HCT116 (cell line): ENCODE measurements at regions not wholly inside any gene's neighbourhood (a gene's known extent, or its start where the extent isn't known, plus 50 kb on each side); places are given as distances from the start of the nearest gene placed in this dataset.

ENCODE experiments used
- ATAC-seq: fragments of 200-7000 bp; cut with Tn5 transposase; 2 replicates; pipeline ENCODE4 v1.9.1; 2020; ENCODE audit warnings: mild to moderate bottlenecking, moderate library complexity
- BruUV-seq: library from RNA; stranded (reverse); fragments of 400-500 nt; replicated peaks from 2 replicates; lab custom pipeline; 2021; lab: Mats Ljungman, UMichigan
- CTCF ChIA-PET: fragments of 300-600 bp; sonication (Branson Sonifier 250); formaldehyde crosslinking; loops from one replicate; lab custom pipeline; 2021; ENCODE audit warnings: antibody characterized with exemption; lab: Charles Lee
- POLR2A ChIA-PET: fragments of 300-600, 350-600 bp; sonication (Branson Sonifier 250); formaldehyde crosslinking; loops from one replicate; lab custom pipeline; 2021; ENCODE audit warnings: antibody characterized with exemption; lab: Charles Lee
- RAD21 ChIA-PET, 2 experiments: fragments of 300-600 bp; sonication (Branson Sonifier 250); formaldehyde crosslinking; loops; one replicate each; lab custom pipeline; 2023; ENCODE audit warnings: low total read pairs in 2 of 2; ENCODE audit not compliant: uncharacterized antibody in 2 of 2, unreplicated experiment in 2 of 2, low non-redundant PET in 1 of 2; lab: Charles Lee
- DNase-seq: peaks from one replicate; pipeline ENCODE4 v3.0.0-alpha.2; 2010; ENCODE audit warnings: low read depth, low spot score
- H2AFZ ChIP-seq: fragments of 200-600 bp; shearing (Covaris generic), sonication (generic); 2 replicates; pipeline ENCODE4 v1.6.1; 2017; ENCODE audit warnings: low read depth, mixed run types, mixed read lengths, antibody characterized with exemption, low read length; ENCODE audit not compliant: poor library complexity, severe bottlenecking
- H3K27ac ChIP-seq: 2 replicates; pipeline ENCODE4 v1.5.1; 2012; ENCODE audit warnings: low read depth, low read length
- H3K27me3 ChIP-seq: fragments of 200-600 bp; sonication (generic); 2 replicates; pipeline ENCODE4 v1.6.1; 2016; ENCODE audit warnings: mixed run types, low read length, mixed read lengths; ENCODE audit not compliant: insufficient read depth
- H3K36me3 ChIP-seq, 2 experiments: fragments of 200-500 bp in 1 of 2; fragments of 200-600 bp in 1 of 2; sonication (Bioruptor generic) in 1 of 2; sonication (generic) in 1 of 2; 2 replicates each; pipeline versions ENCODE4 v1.5.1 to v1.6.1; 2014 to 2016; ENCODE audit warnings: low read length in 2 of 2, inconsistent platforms in 1 of 2, mixed read lengths in 1 of 2, mixed run types in 1 of 2; ENCODE audit not compliant: insufficient read depth in 2 of 2, control insufficient read depth in 1 of 2
- H3K4me1 ChIP-seq, 2 experiments: fragments of 200-600 bp in 1 of 2; sonication (generic) in 1 of 2; 2 replicates each; pipeline versions ENCODE4 v1.5.1 to v1.6.1; 2012 to 2017; ENCODE audit warnings: low read length in 2 of 2, inconsistent platforms in 1 of 2, mild to moderate bottlenecking in 1 of 2, mixed read lengths in 1 of 2, mixed run types in 1 of 2, moderate library complexity in 1 of 2; ENCODE audit not compliant: insufficient read depth in 2 of 2, control insufficient read depth in 1 of 2
- H3K4me2 ChIP-seq: fragments of 200-600 bp; sonication (generic); 2 replicates; pipeline ENCODE4 v1.6.1; 2017; ENCODE audit warnings: mixed run types, low read length, mixed read lengths
- H3K4me3 ChIP-seq, 2 experiments: fragments of 200-600 bp in 1 of 2; sonication (generic) in 1 of 2; replicated peaks in 1 of 2; 2 replicates each; pipeline ENCODE4 v1.5.1; 2011 to 2016; ENCODE audit warnings: low read length in 2 of 2, control low read depth in 1 of 2, low read depth in 1 of 2, mild to moderate bottlenecking in 1 of 2, mixed read lengths in 1 of 2, mixed run types in 1 of 2
- H3K79me2 ChIP-seq: fragments of 200-600 bp; sonication (generic); 2 replicates; pipeline ENCODE4 v1.6.1; 2017; ENCODE audit warnings: mild to moderate bottlenecking, mixed run types, low read length, moderate library complexity, mixed read lengths; ENCODE audit not compliant: insufficient read depth
- H3K9ac ChIP-seq: fragments of 200-600 bp; sonication (generic); 2 replicates; pipeline ENCODE4 v1.6.1; 2016; ENCODE audit warnings: low read length, mixed read lengths
- H3K9me2 ChIP-seq: fragments of 200-600 bp; sonication (generic), shearing (Covaris generic); 2 replicates; pipeline ENCODE4 v1.6.1; 2017; ENCODE audit warnings: mixed run types, mild to moderate bottlenecking, moderate library complexity; ENCODE audit not compliant: insufficient read depth
- H3K9me3 ChIP-seq, 2 experiments: fragments of 200-500 bp in 1 of 2; fragments of 200-600 bp in 1 of 2; sonication (Bioruptor generic) in 1 of 2; sonication (generic) in 1 of 2; 2 replicates each; pipeline ENCODE4 v1.6.1; 2014 to 2017; ENCODE audit warnings: low read length in 2 of 2, mixed read lengths in 2 of 2, inconsistent platforms in 1 of 2, low read depth in 1 of 2, mild to moderate bottlenecking in 1 of 2, mixed run types in 1 of 2, moderate library complexity in 1 of 2; ENCODE audit not compliant: control insufficient read depth in 1 of 2, insufficient read depth in 1 of 2
- H4K20me1 ChIP-seq: fragments of 200-600 bp; sonication (generic), shearing (Covaris generic); 2 replicates; pipeline ENCODE4 v1.6.1; 2017; ENCODE audit warnings: mixed run types, mild to moderate bottlenecking, moderate library complexity; ENCODE audit not compliant: insufficient read depth
- CBX3 ChIP-seq: IDR thresholded peaks from 2 replicates; pipeline ENCODE4 v1.6.1; 2012; ENCODE audit warnings: low read depth
- ELF1 ChIP-seq: IDR thresholded peaks from 2 replicates; pipeline ENCODE4 v1.6.1; 2012; ENCODE audit warnings: low read depth, borderline replicate concordance
- FOSL1 ChIP-seq: IDR thresholded peaks from 2 replicates; pipeline ENCODE4 v1.6.1; 2012; ENCODE audit warnings: low read depth
- POLR2A ChIP-seq: IDR thresholded peaks from 2 replicates; pipeline ENCODE4 v1.7.0; 2011; ENCODE audit warnings: borderline replicate concordance; ENCODE audit not compliant: insufficient read depth, insufficient read length; ENCODE audit errors: extremely low read depth
- POLR2AphosphoS5 ChIP-seq: IDR thresholded peaks from 2 replicates; pipeline ENCODE4 v1.6.1; 2011; ENCODE audit warnings: mild to moderate bottlenecking, low read depth, low read length, moderate library complexity
- RAD21 ChIP-seq: IDR thresholded peaks from 2 replicates; pipeline ENCODE4 v1.6.1; 2012; ENCODE audit warnings: low read depth, mild to moderate bottlenecking
- TCF7L2 ChIP-seq: IDR thresholded peaks from 2 replicates; pipeline ENCODE4 v1.7.0; 2011; ENCODE audit warnings: borderline replicate concordance, inconsistent platforms; ENCODE audit not compliant: insufficient read depth, insufficient read length; ENCODE audit errors: extremely low read depth
- ZFX ChIP-seq: fragments of 450-650 bp; IDR thresholded peaks from 2 replicates; pipeline ENCODE4 v1.6.1; 2017
- ZNF274 ChIP-seq: fragments of 200-500 bp; sonication (Bioruptor generic); IDR thresholded peaks from 2 replicates; pipeline ENCODE4 v1.6.1; 2014; ENCODE audit warnings: mild to moderate bottlenecking, low read depth, low read length, inconsistent platforms
- intact Hi-C: fragments of 100-400 bp; cut with micrococcal nuclease; formaldehyde crosslinking; loops from 2 replicates; pipeline ENCODE4 v1.10.0; 2022
- TF ChIP-seq, protein P1 (sequence below), 3 experiments: fragments of 200-600 bp in 1 of 3; sonication (generic) in 1 of 3; IDR thresholded peaks in 2 of 3; conservative IDR thresholded peaks in 1 of 3; 2 replicates each; pipeline ENCODE4 v1.5.1; 2012 to 2017; ENCODE audit warnings: low read depth in 2 of 3, low read length in 2 of 3, antibody characterized with exemption in 1 of 3, borderline replicate concordance in 1 of 3, control low read depth in 1 of 3, mild to moderate bottlenecking in 1 of 3, mixed read lengths in 1 of 3, mixed run types in 1 of 3, moderate library complexity in 1 of 3; ENCODE audit not compliant: insufficient read depth in 1 of 3
- TF ChIP-seq, protein P2 (sequence below): IDR thresholded peaks from 2 replicates; pipeline ENCODE4 v1.6.1; 2011; ENCODE audit warnings: mild to moderate bottlenecking, low read length, moderate library complexity; ENCODE audit not compliant: insufficient replicate concordance; ENCODE audit errors: extremely low read depth
- TF ChIP-seq, protein P3 (sequence below): IDR thresholded peaks from 2 replicates; pipeline ENCODE4 v1.6.1; 2012; ENCODE audit warnings: low read depth

DNA sequence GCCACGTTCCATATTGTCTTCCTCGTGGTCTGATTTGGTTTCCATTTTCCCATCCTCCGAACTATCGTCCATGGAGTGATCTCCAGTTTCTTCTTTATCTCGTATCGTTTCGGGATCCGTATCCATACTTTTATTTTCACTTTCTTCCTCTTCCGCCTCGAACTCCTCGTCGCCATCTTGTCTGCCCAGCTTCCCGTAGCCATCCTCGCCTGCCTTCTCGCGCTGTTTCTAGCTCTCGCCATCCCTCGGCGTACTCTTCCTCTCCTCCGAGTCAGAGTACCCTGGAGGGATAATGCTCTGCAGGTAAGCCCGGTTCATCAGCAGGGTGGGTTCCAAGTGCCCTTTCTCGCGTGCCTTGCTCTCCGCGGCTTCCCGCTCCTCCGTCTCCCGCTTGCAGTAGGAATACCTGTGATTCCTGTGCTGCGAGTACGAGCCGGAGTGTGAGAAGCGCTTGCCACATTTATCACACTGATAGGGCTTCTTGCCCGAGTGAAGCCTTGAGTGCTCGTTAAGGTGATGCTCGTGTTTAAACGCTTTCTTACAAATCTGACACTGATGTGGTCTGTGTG is 134.5 kb upstream of the TAPT1 start:
- POLR2A ChIA-PET, result no interaction called here
- H3K9me2 ChIP-seq, result no peaks in the 10 kb centered on the region

DNA sequence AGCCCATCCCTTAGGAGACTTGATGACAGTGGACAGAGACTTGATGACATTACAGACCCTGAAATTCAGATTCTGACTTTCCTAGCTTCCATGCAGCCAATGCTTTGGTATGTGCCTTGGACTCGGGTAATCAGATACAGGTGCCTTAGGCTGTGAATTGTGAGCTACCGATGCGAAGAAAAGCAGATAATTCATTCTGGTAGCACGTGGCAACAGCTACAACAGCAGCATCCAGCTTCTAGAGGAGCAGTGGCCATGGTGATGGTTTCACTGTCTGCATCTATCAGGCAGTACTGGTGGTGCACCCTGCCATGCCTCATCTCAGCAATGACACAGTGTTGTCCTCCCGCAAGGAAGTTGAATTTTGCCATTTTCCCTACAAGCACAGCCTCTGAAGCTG is 126.9 kb upstream of the TAPT1 start:
- DNase-seq (no peak), ATAC-seq (no peak)
- no peak overlapping the region for H3K9ac ChIP-seq
- ChIA-PET CTCF (no interaction called here), RAD21 (no interaction called here), POLR2A (no interaction called here)
- intact Hi-C loops, result no loop called here
- no peaks in the 10 kb centered on the region for H3K4me1 ChIP-seq
- H3K27ac ChIP-seq, result no peak overlapping the region
- no peaks in the 10 kb centered on the region for H3K79me2 ChIP-seq
- no peak overlapping the region for H3K4me3 ChIP-seq
- BruUV-seq, result no TSS peak
- H3K36me3 ChIP-seq, result no peaks in the 10 kb centered on the region
- no peaks in the 10 kb centered on the region for H4K20me1 ChIP-seq
- H3K4me2 ChIP-seq, result no peak overlapping the region
- peaks cover 42% of the 10 kb centered on the region for H3K27me3 ChIP-seq
- no peak overlapping the region for H2AFZ ChIP-seq
- no peaks in the 10 kb centered on the region for H3K9me3 ChIP-seq
- H3K9me2 ChIP-seq, result no peaks in the 10 kb centered on the region
- TF ChIP-seq ZFX (no peak), ZNF274 (no peak), POLR2A (no peak), POLR2AphosphoS5 (no peak), RAD21 (no peak), CBX3 (no peak), ELF1 (no peak), TCF7L2 (no peak)
- TF ChIP-seq, protein P1, sequence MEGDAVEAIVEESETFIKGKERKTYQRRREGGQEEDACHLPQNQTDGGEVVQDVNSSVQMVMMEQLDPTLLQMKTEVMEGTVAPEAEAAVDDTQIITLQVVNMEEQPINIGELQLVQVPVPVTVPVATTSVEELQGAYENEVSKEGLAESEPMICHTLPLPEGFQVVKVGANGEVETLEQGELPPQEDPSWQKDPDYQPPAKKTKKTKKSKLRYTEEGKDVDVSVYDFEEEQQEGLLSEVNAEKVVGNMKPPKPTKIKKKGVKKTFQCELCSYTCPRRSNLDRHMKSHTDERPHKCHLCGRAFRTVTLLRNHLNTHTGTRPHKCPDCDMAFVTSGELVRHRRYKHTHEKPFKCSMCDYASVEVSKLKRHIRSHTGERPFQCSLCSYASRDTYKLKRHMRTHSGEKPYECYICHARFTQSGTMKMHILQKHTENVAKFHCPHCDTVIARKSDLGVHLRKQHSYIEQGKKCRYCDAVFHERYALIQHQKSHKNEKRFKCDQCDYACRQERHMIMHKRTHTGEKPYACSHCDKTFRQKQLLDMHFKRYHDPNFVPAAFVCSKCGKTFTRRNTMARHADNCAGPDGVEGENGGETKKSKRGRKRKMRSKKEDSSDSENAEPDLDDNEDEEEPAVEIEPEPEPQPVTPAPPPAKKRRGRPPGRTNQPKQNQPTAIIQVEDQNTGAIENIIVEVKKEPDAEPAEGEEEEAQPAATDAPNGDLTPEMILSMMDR (IDR thresholded peaks at IDR 0.05 in 2 of 3, conservative IDR thresholded peaks at IDR 0.05 in 1 of 3; ENCODE audit: borderline replicate concordance in 1 of 3, insufficient read depth in 1 of 3, low read depth in 2 of 3, low read length in 2 of 3), result no peak
- TF ChIP-seq, protein P2, sequence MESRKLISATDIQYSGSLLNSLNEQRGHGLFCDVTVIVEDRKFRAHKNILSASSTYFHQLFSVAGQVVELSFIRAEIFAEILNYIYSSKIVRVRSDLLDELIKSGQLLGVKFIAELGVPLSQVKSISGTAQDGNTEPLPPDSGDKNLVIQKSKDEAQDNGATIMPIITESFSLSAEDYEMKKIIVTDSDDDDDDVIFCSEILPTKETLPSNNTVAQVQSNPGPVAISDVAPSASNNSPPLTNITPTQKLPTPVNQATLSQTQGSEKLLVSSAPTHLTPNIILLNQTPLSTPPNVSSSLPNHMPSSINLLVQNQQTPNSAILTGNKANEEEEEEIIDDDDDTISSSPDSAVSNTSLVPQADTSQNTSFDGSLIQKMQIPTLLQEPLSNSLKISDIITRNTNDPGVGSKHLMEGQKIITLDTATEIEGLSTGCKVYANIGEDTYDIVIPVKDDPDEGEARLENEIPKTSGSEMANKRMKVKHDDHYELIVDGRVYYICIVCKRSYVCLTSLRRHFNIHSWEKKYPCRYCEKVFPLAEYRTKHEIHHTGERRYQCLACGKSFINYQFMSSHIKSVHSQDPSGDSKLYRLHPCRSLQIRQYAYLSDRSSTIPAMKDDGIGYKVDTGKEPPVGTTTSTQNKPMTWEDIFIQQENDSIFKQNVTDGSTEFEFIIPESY, result no peak
- TF ChIP-seq, protein P3, sequence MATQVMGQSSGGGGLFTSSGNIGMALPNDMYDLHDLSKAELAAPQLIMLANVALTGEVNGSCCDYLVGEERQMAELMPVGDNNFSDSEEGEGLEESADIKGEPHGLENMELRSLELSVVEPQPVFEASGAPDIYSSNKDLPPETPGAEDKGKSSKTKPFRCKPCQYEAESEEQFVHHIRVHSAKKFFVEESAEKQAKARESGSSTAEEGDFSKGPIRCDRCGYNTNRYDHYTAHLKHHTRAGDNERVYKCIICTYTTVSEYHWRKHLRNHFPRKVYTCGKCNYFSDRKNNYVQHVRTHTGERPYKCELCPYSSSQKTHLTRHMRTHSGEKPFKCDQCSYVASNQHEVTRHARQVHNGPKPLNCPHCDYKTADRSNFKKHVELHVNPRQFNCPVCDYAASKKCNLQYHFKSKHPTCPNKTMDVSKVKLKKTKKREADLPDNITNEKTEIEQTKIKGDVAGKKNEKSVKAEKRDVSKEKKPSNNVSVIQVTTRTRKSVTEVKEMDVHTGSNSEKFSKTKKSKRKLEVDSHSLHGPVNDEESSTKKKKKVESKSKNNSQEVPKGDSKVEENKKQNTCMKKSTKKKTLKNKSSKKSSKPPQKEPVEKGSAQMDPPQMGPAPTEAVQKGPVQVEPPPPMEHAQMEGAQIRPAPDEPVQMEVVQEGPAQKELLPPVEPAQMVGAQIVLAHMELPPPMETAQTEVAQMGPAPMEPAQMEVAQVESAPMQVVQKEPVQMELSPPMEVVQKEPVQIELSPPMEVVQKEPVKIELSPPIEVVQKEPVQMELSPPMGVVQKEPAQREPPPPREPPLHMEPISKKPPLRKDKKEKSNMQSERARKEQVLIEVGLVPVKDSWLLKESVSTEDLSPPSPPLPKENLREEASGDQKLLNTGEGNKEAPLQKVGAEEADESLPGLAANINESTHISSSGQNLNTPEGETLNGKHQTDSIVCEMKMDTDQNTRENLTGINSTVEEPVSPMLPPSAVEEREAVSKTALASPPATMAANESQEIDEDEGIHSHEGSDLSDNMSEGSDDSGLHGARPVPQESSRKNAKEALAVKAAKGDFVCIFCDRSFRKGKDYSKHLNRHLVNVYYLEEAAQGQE, result no peak

More for the DNA sequence above, 134.5 kb upstream of the TAPT1 start:
- BruUV-seq, result no TSS peak
- no peak for TF ChIP-seq ZFX
- no peak for TF ChIP-seq FOSL1
- no peak for TF ChIP-seq POLR2AphosphoS5
- no peak for TF ChIP-seq ELF1
- TF ChIP-seq, all 23 proteins: peak for 0
- Histone ChIP-seq H3K79me2 (no peaks in the 10 kb centered on the region), H3K9ac (no peak overlapping the region), H3K4me2 (no peak overlapping the region), H3K4me3 (no peak overlapping the region), H3K9me3 (no peaks in the 10 kb centered on the region), H3K27me3 (peaks cover 19% of the 10 kb centered on the region), H3K4me1 (no peaks in the 10 kb centered on the region), H3K27ac (no peak overlapping the region), H4K20me1 (no peaks in the 10 kb centered on the region), H3K36me3 (no peaks in the 10 kb centered on the region), H2AFZ (no peak overlapping the region)
- RAD21 ChIA-PET, result no interaction called here
- ATAC-seq (no peak), DNase-seq (no peak)
- intact Hi-C loops, result no loop called here
- CTCF ChIA-PET, result no interaction called here
